Endothelial cell of umbilical vein (primary cell): ENCODE measurements at regions not wholly inside any gene's neighbourhood (a gene's known extent, or its start where the extent isn't known, plus 50 kb on each side); places are given as distances from the start of the nearest gene placed in this dataset.

Source experiments
- BruUV-seq: library from RNA; stranded (reverse); fragments of 400-500 nt; replicated peaks from 2 replicates; lab custom pipeline; 2021; lab: Mats Ljungman, UMichigan
- CTCF ChIA-PET: fragments of 300-600, 350-600 bp; sonication (Branson Sonifier 250); formaldehyde crosslinking; loops from one replicate; lab custom pipeline; 2021; ENCODE audit warnings: antibody characterized with exemption, inconsistent platforms; lab: Charles Lee
- POLR2A ChIA-PET: fragments of 300-600, 350-600 bp; sonication (Branson Sonifier 250); formaldehyde crosslinking; loops from one replicate; lab custom pipeline; 2021; ENCODE audit warnings: antibody characterized with exemption, inconsistent platforms; lab: Charles Lee
- DNase-seq: peaks from one replicate; pipeline ENCODE4 v3.0.0-alpha.2; 2011; ENCODE audit warnings: low read depth, low spot score
- FAIRE-seq: peaks from 2 replicates; lab custom pipeline; 2011; peaks lifted over from hg19 to GRCh38; lab: Jason Lieb, UNC
- H2AFZ ChIP-seq: 2 replicates; pipeline ENCODE4 v1.6.0; 2012; ENCODE audit warnings: low read depth, low read length, control low read depth, inconsistent platforms
- H3K27ac ChIP-seq: 2 replicates; pipeline ENCODE4 v1.5.1; 2011; ENCODE audit warnings: low read depth, mild to moderate bottlenecking, control low read depth, low read length, moderate library complexity; ENCODE audit not compliant: insufficient read depth
- H3K27me3 ChIP-seq, 2 experiments: 2 replicates each; pipeline versions ENCODE4 v1.6.0 to v1.6.1; 2011; ENCODE audit warnings: low read length in 2 of 2, mixed read lengths in 1 of 2; ENCODE audit not compliant: control insufficient read depth in 2 of 2, insufficient read depth in 2 of 2
- H3K36me3 ChIP-seq, 2 experiments: 2 replicates in 1 of 2; 3 replicates in 1 of 2; pipeline ENCODE4 v1.5.1; 2011; ENCODE audit warnings: low read length in 2 of 2, mild to moderate bottlenecking in 1 of 2, moderate library complexity in 1 of 2; ENCODE audit not compliant: control insufficient read depth in 2 of 2, insufficient read depth in 2 of 2; ENCODE audit errors: extremely low read depth in 1 of 2
- H3K4me1 ChIP-seq: 3 replicates; pipeline ENCODE4 v1.5.1; 2011; ENCODE audit warnings: mild to moderate bottlenecking, low read length; ENCODE audit not compliant: control insufficient read depth, insufficient read depth; ENCODE audit errors: extremely low read depth
- H3K4me2 ChIP-seq: 2 replicates; pipeline ENCODE4 v1.6.1; 2011; ENCODE audit warnings: low read length, control low read depth, mixed read lengths; ENCODE audit not compliant: insufficient read depth
- H3K4me3 ChIP-seq, 3 experiments: fragments of 200-600 bp in 1 of 3; sonication (generic), shearing (Covaris generic) in 1 of 3; replicated peaks in 1 of 3; 2 replicates each; pipeline ENCODE4 v1.5.1; 2011 to 2016; ENCODE audit warnings: control low read depth in 3 of 3, low read length in 3 of 3, mild to moderate bottlenecking in 2 of 3, inconsistent platforms in 1 of 3, low read depth in 1 of 3, moderate library complexity in 1 of 3; ENCODE audit not compliant: insufficient read depth in 1 of 3
- H3K79me2 ChIP-seq: 2 replicates; pipeline ENCODE4 v1.6.0; 2012; ENCODE audit warnings: low read length, inconsistent platforms; ENCODE audit not compliant: control insufficient read depth, insufficient read depth
- H3K9ac ChIP-seq: replicated peaks from 2 replicates; pipeline ENCODE3; 2011; ENCODE audit warnings: low read length, control low read depth; ENCODE audit not compliant: insufficient read depth; ENCODE audit errors: extremely low read depth
- H3K9me1 ChIP-seq: replicated peaks from 3 replicates; pipeline ENCODE4 v1.6.0; 2011; ENCODE audit warnings: mild to moderate bottlenecking, low read length; ENCODE audit not compliant: control insufficient read depth, insufficient read depth; ENCODE audit errors: extremely low read depth
- H3K9me3 ChIP-seq: replicated peaks from 2 replicates; pipeline ENCODE4 v1.5.1; 2012; ENCODE audit warnings: low read length, inconsistent platforms; ENCODE audit not compliant: control insufficient read depth, insufficient read depth
- H4K20me1 ChIP-seq: replicated peaks from 2 replicates; pipeline ENCODE3; 2011; ENCODE audit warnings: mild to moderate bottlenecking, low read length; ENCODE audit not compliant: control insufficient read depth, insufficient read depth; ENCODE audit errors: extremely low read depth
- CTCF ChIP-seq, 2 donors: IDR thresholded peaks; 1 replicate in 1 of 2; 2 replicates in 1 of 2; pipeline ENCODE4 v1.5.1; 2011; ENCODE audit warnings: low read length in 2 of 2, mild to moderate bottlenecking in 2 of 2, moderate library complexity in 2 of 2, control low read depth in 1 of 2, inconsistent platforms in 1 of 2, low read depth in 1 of 2; ENCODE audit not compliant: insufficient read depth in 1 of 2; ENCODE audit errors: extremely low read depth in 1 of 2
- FOS ChIP-seq: IDR thresholded peaks from 2 replicates; pipeline ENCODE4 v1.6.1; 2011; ENCODE audit warnings: mild to moderate bottlenecking, low read length, moderate library complexity, borderline replicate concordance; ENCODE audit not compliant: insufficient read depth
- GATA2 ChIP-seq: IDR thresholded peaks from 2 replicates; pipeline ENCODE4 v1.7.0; 2011; ENCODE audit warnings: low read depth, mild to moderate bottlenecking, moderate library complexity, mixed read lengths, low read length; ENCODE audit not compliant: insufficient read length, insufficient read depth
- POLR2A ChIP-seq: IDR thresholded peaks from 2 replicates; pipeline ENCODE4 v1.6.1; 2012; ENCODE audit warnings: low read depth, mild to moderate bottlenecking, control low read depth, low read length
- POLR2AphosphoS5 ChIP-seq: IDR thresholded peaks from 2 replicates; pipeline ENCODE4 v1.6.1; 2012; ENCODE audit warnings: low read depth, mild to moderate bottlenecking, control low read depth, low read length, moderate library complexity; ENCODE audit not compliant: insufficient read depth
- dilution Hi-C: fragments of 300-500 bp; cut with MboI; formaldehyde crosslinking; loops from one replicate; pipeline ENCODE4 v1.15.0; 2019; ENCODE audit warnings: low sequenced_read_pairs; ENCODE audit not compliant: extremely low pct_ligation_motif_present
- intact Hi-C: fragments of 100-400 bp; cut with micrococcal nuclease; formaldehyde crosslinking; loops from one replicate; pipeline ENCODE4 v1.10.0; 2022

DNA sequence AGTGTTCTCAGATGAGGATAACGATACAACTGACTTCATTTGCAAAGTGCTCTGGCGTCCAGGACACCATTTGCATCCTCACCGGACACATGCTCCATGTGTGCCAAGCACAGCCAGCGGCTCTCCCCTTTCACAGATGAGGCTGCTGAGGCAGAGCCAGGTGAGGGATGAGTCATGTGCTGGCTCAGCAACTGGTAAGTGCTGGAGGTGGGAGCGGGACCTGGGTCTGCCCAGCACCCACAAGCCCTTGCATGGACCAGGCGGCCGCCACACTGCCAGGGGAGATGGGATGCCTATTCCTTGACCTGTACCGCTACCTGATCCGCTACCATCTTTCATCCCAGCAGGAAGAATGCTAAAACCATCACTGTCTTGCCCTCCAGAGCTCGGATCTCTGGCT lies 86.2 kb upstream of the ASB18 start:
- BruUV-seq, result no TSS peak
- no peaks in the 10 kb centered on the region for H3K36me3 ChIP-seq

More for the DNA sequence above, 86.2 kb upstream of the ASB18 start:
- Histone ChIP-seq H3K4me1 (no peaks in the 10 kb centered on the region), H3K4me2 (no peak overlapping the region), H3K9ac (no peak overlapping the region), H3K9me1 (no peaks in the 10 kb centered on the region), H4K20me1 (no peaks in the 10 kb centered on the region), H3K9me3 (no peaks in the 10 kb centered on the region), H3K27me3 (no peaks in the 10 kb centered on the region), H3K27ac (no peak overlapping the region), H3K79me2 (no peaks in the 10 kb centered on the region), H3K4me3 (no peak overlapping the region), H2AFZ (no peak overlapping the region)
- ChIA-PET CTCF (interaction anchor here (0.9 to 7.6 kb wide), 3 partner anchors 220 to 723 kb away, joined by 3 to 67 read pairs (median 13); partner anchors contain the start of gene ACKR3), POLR2A (no interaction called here)
- DNase-seq, result no peak
- TF ChIP-seq CTCF (IDR thresholded peaks at IDR 0.05; ENCODE audit: extremely low read depth in 1 of 2, insufficient read depth in 1 of 2, low read depth in 1 of 2, low read length in 2 of 2) (no peak), POLR2AphosphoS5 (no peak), GATA2 (no peak), FOS (no peak), POLR2A (no peak)
- dilution Hi-C loops (no loop called here), intact Hi-C loops (loop anchor here (5.0 kb wide), 1 partner anchor 162 kb away; no protein-coding TSS in a partner anchor)
- no peak for FAIRE-seq
